Mesenchymal stem cell (in vitro differentiated cells and primary cell): ENCODE measurements at regions not wholly inside any gene's neighbourhood (a gene's known extent, or its start where the extent isn't known, plus 50 kb on each side); places are given as distances from the start of the nearest gene placed in this dataset.

Experiments used
- DNase-seq: peaks from one replicate; pipeline ENCODE4 v3.0.0-alpha.2; 2013
- H2AFZ ChIP-seq: one replicate; pipeline ENCODE4 v1.6.1; 2013; ENCODE audit warnings: low read depth, mild to moderate bottlenecking, control low read depth, inconsistent platforms, low read length, moderate library complexity
- H2AK5ac ChIP-seq: 2 replicates; pipeline ENCODE4 v1.6.1; 2013; ENCODE audit warnings: low read length, moderate library complexity, mild to moderate bottlenecking, inconsistent platforms; ENCODE audit not compliant: severe bottlenecking
- H2BK120ac ChIP-seq: one replicate; pipeline ENCODE4 v1.6.1; 2013; ENCODE audit warnings: low read depth, mild to moderate bottlenecking, inconsistent platforms, low read length, moderate library complexity
- H2BK12ac ChIP-seq, 2 experiments: one replicate each; pipeline ENCODE4 v1.6.1; 2013; ENCODE audit warnings: inconsistent platforms in 2 of 2, low read length in 2 of 2, mild to moderate bottlenecking in 2 of 2, moderate library complexity in 2 of 2, control low read depth in 1 of 2
- H2BK15ac ChIP-seq: one replicate; pipeline ENCODE4 v1.6.1; 2013; ENCODE audit warnings: mild to moderate bottlenecking, low read depth, inconsistent platforms; ENCODE audit not compliant: poor library complexity, severe bottlenecking
- H2BK5ac ChIP-seq: 2 replicates; pipeline ENCODE4 v1.6.1; 2013; ENCODE audit warnings: low read depth, mild to moderate bottlenecking, low read length, control low read depth, inconsistent platforms; ENCODE audit not compliant: poor library complexity, severe bottlenecking
- H3K14ac ChIP-seq, 2 experiments: one replicate each; pipeline ENCODE4 v1.6.1; 2013; ENCODE audit warnings: inconsistent platforms in 2 of 2, low read length in 2 of 2, control low read depth in 1 of 2, mild to moderate bottlenecking in 1 of 2, moderate library complexity in 1 of 2
- H3K18ac ChIP-seq, 2 experiments: one replicate each; pipeline ENCODE4 v1.6.1; 2013; ENCODE audit warnings: inconsistent platforms in 2 of 2, low read length in 2 of 2, control low read depth in 1 of 2, low read depth in 1 of 2, mild to moderate bottlenecking in 1 of 2
- H3K23ac ChIP-seq, 2 experiments: one replicate each; pipeline ENCODE4 v1.6.1; 2013; ENCODE audit warnings: inconsistent platforms in 2 of 2, low read length in 2 of 2, mild to moderate bottlenecking in 2 of 2, moderate library complexity in 2 of 2, control low read depth in 1 of 2
- H3K27ac ChIP-seq: 2 replicates; pipeline ENCODE4 v1.5.1; 2013; ENCODE audit warnings: mild to moderate bottlenecking, moderate library complexity, low read length, control low read depth, inconsistent platforms; ENCODE audit not compliant: poor library complexity, severe bottlenecking
- H3K27me3 ChIP-seq, 2 experiments: 2 replicates each; pipeline versions ENCODE4 v1.6.1 to v1.7.0; 2013; ENCODE audit warnings: low read length in 2 of 2, mild to moderate bottlenecking in 2 of 2, moderate library complexity in 2 of 2, control low read depth in 1 of 2, inconsistent platforms in 1 of 2; ENCODE audit not compliant: control insufficient read depth in 1 of 2, insufficient read depth in 1 of 2
- H3K36me3 ChIP-seq, 2 experiments: 2 replicates each; pipeline versions ENCODE4 v1.6.1 to v1.7.0; 2013; ENCODE audit warnings: low read length in 2 of 2, control low read depth in 1 of 2, inconsistent platforms in 1 of 2, low read depth in 1 of 2, mild to moderate bottlenecking in 1 of 2; ENCODE audit not compliant: insufficient read depth in 2 of 2, control insufficient read depth in 1 of 2
- H3K4ac ChIP-seq, 2 experiments: one replicate each; pipeline ENCODE4 v1.6.1; 2013; ENCODE audit warnings: inconsistent platforms in 2 of 2, low read length in 2 of 2, mild to moderate bottlenecking in 2 of 2, moderate library complexity in 2 of 2, control low read depth in 1 of 2, low read depth in 1 of 2
- H3K4me1 ChIP-seq: 2 replicates; pipeline ENCODE4 v1.6.1; 2013; ENCODE audit warnings: low read depth, low read length, control low read depth; ENCODE audit not compliant: control insufficient read depth, insufficient read depth
- H3K4me2 ChIP-seq: 2 replicates; pipeline ENCODE4 v1.6.1; 2013; ENCODE audit warnings: low read length, mild to moderate bottlenecking, inconsistent platforms; ENCODE audit not compliant: poor library complexity, severe bottlenecking
- H3K4me3 ChIP-seq, 2 experiments: 2 replicates each; pipeline versions ENCODE4 v1.5.1 to v1.7.0; 2013; ENCODE audit warnings: low read length in 2 of 2, mild to moderate bottlenecking in 2 of 2, control low read depth in 1 of 2, low read depth in 1 of 2; ENCODE audit not compliant: insufficient read depth in 1 of 2
- H3K79me1 ChIP-seq: replicated peaks from 2 replicates; pipeline ENCODE4 v1.6.1; 2013; ENCODE audit warnings: mild to moderate bottlenecking, control low read depth, low read length, inconsistent platforms; ENCODE audit not compliant: poor library complexity, severe bottlenecking
- H3K9ac ChIP-seq: 2 replicates; pipeline ENCODE4 v1.7.0; 2013; ENCODE audit warnings: mild to moderate bottlenecking, low read length, moderate library complexity
- H3K9me3 ChIP-seq: 2 replicates; pipeline ENCODE4 v1.7.0; 2013; ENCODE audit warnings: mild to moderate bottlenecking, low read length; ENCODE audit not compliant: control insufficient read depth
- H4K8ac ChIP-seq: one replicate; pipeline ENCODE4 v1.6.1; 2013; ENCODE audit warnings: inconsistent platforms, mild to moderate bottlenecking, low read length, moderate library complexity
- H4K91ac ChIP-seq: one replicate; pipeline ENCODE4 v1.6.1; 2013; ENCODE audit warnings: mild to moderate bottlenecking, low read length, inconsistent platforms
- WGBS: methylation state at CpG from one replicate; pipeline ENCODE4 v1.1.7; 2013; ENCODE audit warnings: mixed read lengths; 5-methylcytosine and 5-hydroxymethylcytosine counted together

DNA sequence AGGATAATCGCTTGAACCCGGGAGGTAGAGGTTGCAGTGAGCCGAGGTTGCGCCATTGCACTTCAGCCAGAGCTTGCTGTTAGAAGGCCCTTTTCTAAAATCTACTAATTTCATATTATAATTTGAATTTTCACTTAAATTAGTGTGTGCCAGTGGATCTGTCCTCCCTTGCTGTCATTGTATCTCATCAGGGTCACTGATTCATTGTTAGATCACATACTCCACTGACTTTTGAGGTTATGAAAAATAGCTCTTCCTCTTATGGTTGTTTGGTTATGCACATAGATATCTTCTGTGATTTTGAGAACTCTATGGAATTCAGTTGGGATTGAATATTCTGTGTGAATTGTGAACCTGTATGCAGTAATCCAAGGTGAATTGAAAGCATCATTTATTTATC is 53.1 kb upstream of the TULP4 start:
- H3K4me3 ChIP-seq: no peak overlapping the region
- no peak overlapping the region for H2BK5ac ChIP-seq
- H2BK12ac ChIP-seq: no peak overlapping the region
- H3K9ac ChIP-seq: no peak overlapping the region
- H4K91ac ChIP-seq: no peak overlapping the region
- no peak overlapping the region for H3K23ac ChIP-seq
- no peaks in the 10 kb centered on the region for H3K27me3 ChIP-seq
- no peak overlapping the region for H2BK15ac ChIP-seq
- no peak overlapping the region for H3K14ac ChIP-seq
- peaks cover 40% of the 10 kb centered on the region for H3K79me1 ChIP-seq
- 100% methylated on average over 2 of the region's 4 CpGs for WGBS
- no peak overlapping the region for H4K8ac ChIP-seq
- H3K4me2 ChIP-seq: no peak overlapping the region
- no peak overlapping the region for H2AFZ ChIP-seq
- H3K4me1 ChIP-seq: peaks cover 2% of the 10 kb centered on the region
- no peak for DNase-seq
- no peak overlapping the region for H3K27ac ChIP-seq
- no peak overlapping the region for H2AK5ac ChIP-seq
- H3K9me3 ChIP-seq: no peaks in the 10 kb centered on the region
- H2BK120ac ChIP-seq: no peak overlapping the region
- H3K4ac ChIP-seq: no peak overlapping the region
- H3K18ac ChIP-seq: no peak overlapping the region
- H3K36me3 ChIP-seq: no peaks in the 10 kb centered on the region

DNA sequence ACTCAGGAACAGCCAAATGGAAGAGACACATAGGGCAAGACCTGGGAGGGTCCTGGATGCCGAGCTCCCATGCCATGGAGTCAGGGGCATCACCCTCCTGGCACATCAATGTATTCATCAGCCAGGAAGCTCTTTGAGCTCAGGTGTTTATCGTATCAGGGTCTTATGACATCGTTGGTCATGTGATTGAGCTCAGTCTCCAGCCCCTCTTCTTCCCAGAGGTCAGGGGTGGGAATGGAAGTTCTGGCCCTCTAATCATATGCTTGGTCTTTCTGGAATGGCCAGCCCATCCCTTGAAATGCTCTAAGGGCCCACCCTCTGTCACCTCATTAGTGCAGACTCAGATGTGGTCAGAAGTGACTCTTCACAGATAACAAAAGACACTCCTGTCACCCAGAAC is 52.4 kb upstream of the TULP4 start:
- Histone ChIP-seq H3K79me1 (peaks cover 42% of the 10 kb centered on the region), H3K36me3 (no peaks in the 10 kb centered on the region), H3K9ac (no peak overlapping the region), H2AK5ac (no peak overlapping the region), H3K27ac (no peak overlapping the region), H3K4me1 (peaks cover 2% of the 10 kb centered on the region), H2BK12ac (no peak overlapping the region), H4K91ac (no peak overlapping the region), H3K4me3 (no peak overlapping the region), H3K18ac (no peak overlapping the region), H4K8ac (no peak overlapping the region), H3K14ac (no peak overlapping the region), H3K4ac (no peak overlapping the region), H2AFZ (no peak overlapping the region), H3K27me3 (no peaks in the 10 kb centered on the region), H3K9me3 (no peaks in the 10 kb centered on the region), H3K4me2 (no peak overlapping the region), H2BK15ac (no peak overlapping the region), H3K23ac (no peak overlapping the region), H2BK5ac (no peak overlapping the region), H2BK120ac (no peak overlapping the region)
- no peak for DNase-seq
- 97% methylated on average over 3 of the region's 3 CpGs for WGBS

DNA sequence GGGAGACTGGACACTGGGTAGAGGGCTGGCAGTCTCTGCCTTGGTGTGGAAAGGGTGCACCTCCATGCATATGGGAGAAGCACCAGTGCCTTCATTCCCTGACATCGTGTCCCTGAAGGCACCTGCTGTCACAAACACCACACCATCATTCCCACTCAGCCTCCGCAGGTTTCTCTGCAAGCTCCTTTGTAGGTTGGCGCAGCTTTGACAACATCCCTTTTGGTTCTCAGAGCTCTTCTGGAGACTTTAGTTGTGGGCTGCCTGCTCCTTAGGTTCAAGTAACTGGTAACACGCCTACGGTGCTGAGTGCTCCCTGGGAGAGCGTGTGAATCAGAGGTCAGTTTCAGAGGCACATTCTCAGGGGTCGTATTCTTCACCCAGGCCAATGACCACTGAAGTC is 50.2 kb upstream of the TULP4 start:
- H3K27me3 ChIP-seq: no peaks in the 10 kb centered on the region
- no peak overlapping the region for H2BK120ac ChIP-seq
- no peak overlapping the region for H3K4ac ChIP-seq
- H3K27ac ChIP-seq: no peak overlapping the region
- H3K79me1 ChIP-seq: peaks cover 39% of the 10 kb centered on the region
- no peak overlapping the region for H2BK15ac ChIP-seq
- H4K8ac ChIP-seq: no peak overlapping the region
- WGBS: 92% methylated on average over 7 of the region's 7 CpGs
- no peak for DNase-seq
- H4K91ac ChIP-seq: no peak overlapping the region
- H3K4me3 ChIP-seq: no peak overlapping the region
- no peak overlapping the region for H3K9ac ChIP-seq
- H2BK5ac ChIP-seq: no peak overlapping the region
- H3K23ac ChIP-seq: no peak overlapping the region
- peak overlapping the region in 1 of 2 experiments; percentile 22 for H3K14ac ChIP-seq
- no peak overlapping the region for H3K18ac ChIP-seq
- peaks cover 0 to under 1% of the 10 kb centered on the region in 2 experiments for H3K36me3 ChIP-seq
- H2AK5ac ChIP-seq: no peak overlapping the region
- no peak overlapping the region for H3K4me2 ChIP-seq
- no peak overlapping the region for H2BK12ac ChIP-seq
- no peaks in the 10 kb centered on the region for H3K9me3 ChIP-seq
- H3K4me1 ChIP-seq: no peaks in the 10 kb centered on the region
- no peak overlapping the region for H2AFZ ChIP-seq
